ENCODE measurements at regions not wholly inside any gene's neighbourhood (a gene's known extent, or its start where the extent isn't known, plus 50 kb on each side); places are given as distances from the start of the nearest gene placed in this dataset.

DNA sequence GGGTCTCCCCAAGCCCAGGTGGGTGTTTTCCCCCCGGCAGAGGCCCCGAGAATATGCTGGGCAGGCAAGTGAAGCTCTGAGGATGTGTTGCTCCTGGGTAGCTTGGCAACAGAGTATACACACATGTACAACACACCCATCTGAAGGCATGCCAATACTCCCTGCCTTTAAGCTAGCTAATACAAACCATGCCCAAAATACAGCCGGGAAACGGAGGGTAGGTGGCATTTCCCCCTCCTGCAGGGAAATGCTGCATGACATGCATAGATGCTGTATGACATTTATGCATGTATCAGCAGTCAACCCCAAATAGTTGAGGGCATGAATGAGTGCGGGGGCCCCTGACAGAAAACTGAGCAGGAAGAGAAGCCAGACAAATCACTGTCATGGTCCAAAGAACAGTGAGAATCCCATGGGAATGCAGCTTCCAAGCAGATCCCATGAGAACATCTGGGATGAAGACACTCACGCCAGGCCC is 614.1 kb downstream of the EBF1 start:
- in situ Hi-C loops (cut with MboI; ENCODE audit: low sequenced_read_pairs) = no loop called here

- in situ Hi-C loops (cut with MboI; ENCODE audit: low sequenced_read_pairs) = no loop called here
These were observed 614.7 kb downstream of the EBF1 start for GRCh38 chr5:158485047-158485446.

DNA sequence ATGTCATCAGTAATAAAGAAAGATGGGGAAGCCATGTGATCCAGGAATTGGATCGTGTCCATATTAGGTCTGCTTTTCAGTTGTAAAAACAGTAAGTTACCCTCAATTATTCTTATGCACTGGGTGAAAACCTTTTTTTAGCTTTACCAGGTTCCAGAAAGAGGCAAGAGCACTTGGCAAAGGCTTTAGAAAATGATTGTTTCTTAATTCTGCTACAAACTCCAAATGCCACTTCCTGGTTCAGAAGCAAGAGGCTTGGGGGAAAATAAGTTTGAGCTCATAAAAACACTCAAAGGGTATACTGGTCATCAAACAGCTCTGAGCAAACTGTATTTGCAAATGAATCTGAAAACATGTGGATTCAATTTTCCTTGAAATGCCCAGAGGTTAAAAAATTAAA is 615.6 kb downstream of the EBF1 start:
- in situ Hi-C loops (cut with MboI; ENCODE audit: low sequenced_read_pairs) = no loop called here

- in situ Hi-C loops (cut with MboI; ENCODE audit: low sequenced_read_pairs) = no loop called here
These were observed 616.3 kb downstream of the EBF1 start for GRCh38 chr5:158483281-158483860.

GRCh38 chr5:158482125-158482524 is 617.6 kb downstream of the EBF1 start:
- in situ Hi-C loops (cut with MboI; ENCODE audit: low sequenced_read_pairs) = no loop called here

GRCh38 chr5:158478139-158478538 is 619.2 kb upstream of the CLINT1 start:
- in situ Hi-C loops (cut with MboI; ENCODE audit: low sequenced_read_pairs) = no loop called here

DNA sequence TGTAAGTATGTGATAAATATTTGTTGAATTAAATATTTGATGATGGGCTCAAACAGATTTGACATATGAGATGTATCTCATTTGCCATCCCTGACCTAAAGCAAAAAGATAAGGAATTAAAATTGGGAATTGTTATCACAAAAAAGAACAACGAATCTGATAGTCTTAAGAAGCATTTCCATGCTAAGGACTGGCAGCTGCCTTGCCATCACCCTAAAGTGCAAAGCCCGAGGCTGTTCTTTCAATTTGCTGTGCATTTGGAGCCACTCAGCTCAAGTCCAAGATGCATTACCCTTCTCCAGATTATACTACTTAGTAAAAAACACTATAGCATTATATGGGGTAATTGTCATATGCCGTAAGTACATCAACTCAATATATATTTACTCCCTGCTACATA is 618.3 kb upstream of the CLINT1 start:
- in situ Hi-C loops (cut with MboI; ENCODE audit: low sequenced_read_pairs) = no loop called here

GRCh38 chr5:158473016-158473635 is 614.2 kb upstream of the CLINT1 start:
- in situ Hi-C loops (cut with MboI; ENCODE audit: low sequenced_read_pairs) = no loop called here

- in situ Hi-C loops (cut with MboI; ENCODE audit: low sequenced_read_pairs) = no loop called here
These were observed 612.6 kb upstream of the CLINT1 start for GRCh38 chr5:158471535-158471924.

- in situ Hi-C loops (cut with MboI; ENCODE audit: low sequenced_read_pairs) = no loop called here
These were observed 612.0 kb upstream of the CLINT1 start for GRCh38 chr5:158470764-158471534.

GRCh38 chr5:158468444-158468843 is 609.5 kb upstream of the CLINT1 start:
- in situ Hi-C loops (cut with MboI; ENCODE audit: low sequenced_read_pairs) = no loop called here

DNA sequence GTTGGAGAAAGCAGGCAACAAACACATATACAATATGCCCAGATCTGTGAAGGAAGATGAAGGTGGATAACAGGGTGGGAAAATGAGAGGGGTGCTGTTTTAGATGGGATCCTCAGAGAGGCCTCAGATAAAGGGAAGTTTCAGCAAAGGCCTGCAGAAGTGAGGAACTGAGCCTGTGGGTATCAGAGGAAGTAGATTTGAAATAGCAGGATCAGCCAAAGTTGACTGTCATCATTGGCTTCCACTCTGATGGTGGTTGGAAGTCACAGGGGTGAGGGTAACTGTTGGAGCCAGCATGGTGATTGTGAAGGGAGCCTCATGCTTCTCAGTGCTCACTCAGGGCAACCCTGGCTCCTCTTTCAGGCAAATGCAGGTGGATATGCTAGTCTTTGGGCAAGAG is 607.2 kb upstream of the CLINT1 start:
- in situ Hi-C loops (cut with MboI; ENCODE audit: low sequenced_read_pairs) = no loop called here

DNA sequence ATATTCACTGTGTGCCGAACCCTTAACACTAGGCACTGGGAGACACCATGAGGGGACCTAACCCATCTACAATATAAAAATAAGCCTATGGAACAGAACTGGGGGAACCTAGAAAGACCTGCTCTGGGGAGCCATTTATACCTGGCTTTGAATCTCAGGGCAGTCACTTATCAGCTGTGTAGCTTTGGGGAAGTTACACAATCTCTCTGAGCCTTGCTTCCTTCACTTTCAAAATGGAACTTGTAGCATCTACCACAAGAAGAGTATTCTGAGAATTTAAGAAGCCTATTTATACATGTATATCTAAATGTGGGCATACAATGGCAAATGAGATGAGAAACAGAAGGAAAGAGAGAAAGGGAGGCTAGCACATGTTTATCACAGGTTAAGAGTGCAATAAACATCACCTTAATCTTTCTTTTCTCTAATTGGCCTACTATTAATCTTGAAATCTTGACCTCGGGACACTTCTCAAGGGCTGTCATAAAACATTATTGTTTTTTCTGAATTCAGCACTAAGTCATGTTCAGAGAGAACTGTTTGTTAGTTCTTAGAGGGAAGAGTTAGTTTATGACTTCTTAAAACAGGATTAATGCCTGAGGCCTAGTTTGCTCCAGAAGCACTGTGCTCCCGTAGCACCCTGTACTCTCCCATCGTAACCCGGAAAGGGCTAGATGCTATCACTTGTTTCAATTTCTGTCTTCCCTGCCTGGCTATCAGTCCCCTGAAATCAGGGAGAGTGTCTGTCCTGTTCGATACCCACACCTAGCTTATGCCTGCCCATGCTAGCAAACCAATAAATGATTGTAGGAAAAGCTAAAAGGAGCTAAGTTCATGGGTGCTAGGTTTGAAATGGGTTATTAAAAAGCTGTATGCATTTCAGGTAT is 606.4 kb upstream of the CLINT1 start:
- in situ Hi-C loops (cut with MboI; ENCODE audit: low sequenced_read_pairs) = no loop called here

DNA sequence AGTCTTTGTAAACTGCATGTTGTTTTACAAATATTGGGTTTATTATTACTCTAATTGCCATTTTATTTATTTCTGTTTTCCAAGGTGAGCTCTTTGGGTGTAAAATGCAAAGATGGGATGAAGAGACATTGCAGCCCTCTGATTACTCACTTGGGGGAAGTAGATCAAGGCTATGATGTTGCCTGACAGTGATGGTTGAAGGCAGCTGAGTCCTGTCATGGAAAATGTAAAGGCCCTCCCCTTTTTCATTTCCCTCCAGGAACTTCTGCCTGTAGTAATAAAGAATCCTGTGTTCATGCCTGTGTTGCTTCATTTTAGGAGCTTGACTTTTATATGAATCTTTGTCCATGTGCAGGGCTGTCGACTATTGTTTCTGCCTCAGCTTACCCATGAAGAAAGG is 605.4 kb upstream of the CLINT1 start:
- in situ Hi-C loops (cut with MboI; ENCODE audit: low sequenced_read_pairs) = no loop called here

DNA sequence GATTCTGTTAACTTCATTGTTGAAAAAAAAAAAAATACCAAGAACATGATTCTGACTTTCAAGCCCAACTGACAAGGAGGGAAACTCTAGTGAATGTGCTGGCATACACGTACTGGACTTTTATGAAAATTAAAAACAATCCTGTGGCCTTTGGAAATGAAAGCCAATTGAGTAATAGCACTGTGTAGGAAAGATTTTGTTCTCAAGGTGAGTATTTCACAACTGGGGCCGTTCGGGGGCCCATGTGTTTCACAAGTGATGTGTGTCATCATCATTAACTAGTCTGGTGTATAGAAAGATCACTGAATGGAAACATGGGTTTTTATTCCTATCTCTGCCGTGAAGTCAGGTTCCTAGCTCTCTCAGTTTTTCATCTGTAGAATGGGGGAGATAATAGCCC is 605.0 kb upstream of the CLINT1 start:
- in situ Hi-C loops (cut with MboI; ENCODE audit: low sequenced_read_pairs) = no loop called here

GRCh38 chr5:158463188-158463587 is 604.2 kb upstream of the CLINT1 start:
- in situ Hi-C loops (cut with MboI; ENCODE audit: low sequenced_read_pairs) = no loop called here

DNA sequence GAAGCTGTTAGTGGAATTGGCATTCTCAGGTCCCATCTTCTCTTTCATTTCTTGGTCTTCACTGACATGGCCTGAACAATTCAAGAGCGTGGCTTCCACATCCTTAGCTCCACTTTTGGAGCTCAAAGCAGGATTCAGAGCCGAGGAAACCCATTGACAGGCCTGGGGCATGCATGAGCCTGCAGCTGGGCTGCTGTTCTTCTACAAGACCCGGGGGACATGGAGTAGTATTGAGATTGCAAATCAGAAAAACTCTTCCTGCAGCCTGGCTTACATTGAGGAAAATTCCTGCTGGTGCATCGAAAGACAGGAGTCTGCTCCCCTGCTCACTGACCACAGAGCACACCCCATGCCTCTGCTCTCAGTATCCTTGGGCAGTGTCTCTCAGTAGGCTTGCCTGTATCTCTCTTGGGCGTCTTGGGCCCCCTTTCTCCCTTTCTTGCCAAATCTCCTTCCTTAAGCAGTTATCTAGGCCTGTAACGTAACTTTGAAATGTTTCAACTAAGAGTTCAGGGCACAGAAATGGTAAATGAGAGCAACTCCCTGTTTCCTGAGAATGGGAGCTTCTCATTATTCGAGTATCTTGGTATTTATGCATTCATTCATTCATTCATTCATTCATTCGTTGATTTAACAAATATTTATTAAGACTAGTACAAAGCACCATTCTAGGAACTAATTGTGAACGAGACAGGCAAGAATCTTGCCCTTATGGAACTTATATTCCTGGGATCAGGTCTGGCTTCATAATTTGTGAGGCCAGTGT is 603.6 kb upstream of the CLINT1 start:
- in situ Hi-C loops (cut with MboI; ENCODE audit: low sequenced_read_pairs) = no loop called here

- in situ Hi-C loops (cut with MboI; ENCODE audit: low sequenced_read_pairs) = no loop called here
These were observed 602.4 kb upstream of the CLINT1 start for GRCh38 chr5:158461240-158461854.

- in situ Hi-C loops (cut with MboI; ENCODE audit: low sequenced_read_pairs) = no loop called here
These were observed 599.1 kb upstream of the CLINT1 start for GRCh38 chr5:158458086-158458485.

DNA sequence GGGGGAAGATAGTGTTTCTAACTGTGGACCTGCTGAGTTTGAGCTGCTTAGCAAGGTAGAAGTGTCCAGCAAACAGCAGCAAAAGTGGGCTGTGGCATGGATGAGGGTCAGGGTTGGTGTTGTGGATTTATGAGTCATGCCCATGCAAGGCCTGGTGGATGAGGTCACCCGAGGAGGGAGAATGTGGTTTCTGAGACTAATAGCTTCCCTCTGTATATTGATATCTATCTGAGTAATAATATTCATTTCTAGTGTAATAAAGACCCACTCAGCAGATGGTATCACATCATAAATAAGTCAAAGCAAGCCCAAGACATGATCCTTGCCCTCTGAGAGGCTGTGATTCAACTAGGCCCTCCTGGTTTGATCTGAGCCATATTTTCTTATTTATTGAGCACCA is 597.8 kb upstream of the CLINT1 start:
- in situ Hi-C loops (cut with MboI; ENCODE audit: low sequenced_read_pairs) = no loop called here

Data from HL-60/S4 treated with phorbol 12-myristate 13-acetate at 8.2 ng/mL for 4 days and 3 days (cell line).